GM19023 (cell line): ENCODE measurements at regions not wholly inside any gene's neighbourhood (a gene's known extent, or its start where the extent isn't known, plus 50 kb on each side); places are given as distances from the start of the nearest gene placed in this dataset.
A peak's percentile ranks its signal among the peaks of the same experiment; 100 is the strongest.

Experiments
- ATAC-seq: cut with Tn5 transposase; IDR thresholded peaks from one replicate; pipeline ENCODE4 v1.9.1; 2021; ENCODE audit warnings: mild to moderate bottlenecking, moderate library complexity; ENCODE audit not compliant: unreplicated experiment

DNA sequence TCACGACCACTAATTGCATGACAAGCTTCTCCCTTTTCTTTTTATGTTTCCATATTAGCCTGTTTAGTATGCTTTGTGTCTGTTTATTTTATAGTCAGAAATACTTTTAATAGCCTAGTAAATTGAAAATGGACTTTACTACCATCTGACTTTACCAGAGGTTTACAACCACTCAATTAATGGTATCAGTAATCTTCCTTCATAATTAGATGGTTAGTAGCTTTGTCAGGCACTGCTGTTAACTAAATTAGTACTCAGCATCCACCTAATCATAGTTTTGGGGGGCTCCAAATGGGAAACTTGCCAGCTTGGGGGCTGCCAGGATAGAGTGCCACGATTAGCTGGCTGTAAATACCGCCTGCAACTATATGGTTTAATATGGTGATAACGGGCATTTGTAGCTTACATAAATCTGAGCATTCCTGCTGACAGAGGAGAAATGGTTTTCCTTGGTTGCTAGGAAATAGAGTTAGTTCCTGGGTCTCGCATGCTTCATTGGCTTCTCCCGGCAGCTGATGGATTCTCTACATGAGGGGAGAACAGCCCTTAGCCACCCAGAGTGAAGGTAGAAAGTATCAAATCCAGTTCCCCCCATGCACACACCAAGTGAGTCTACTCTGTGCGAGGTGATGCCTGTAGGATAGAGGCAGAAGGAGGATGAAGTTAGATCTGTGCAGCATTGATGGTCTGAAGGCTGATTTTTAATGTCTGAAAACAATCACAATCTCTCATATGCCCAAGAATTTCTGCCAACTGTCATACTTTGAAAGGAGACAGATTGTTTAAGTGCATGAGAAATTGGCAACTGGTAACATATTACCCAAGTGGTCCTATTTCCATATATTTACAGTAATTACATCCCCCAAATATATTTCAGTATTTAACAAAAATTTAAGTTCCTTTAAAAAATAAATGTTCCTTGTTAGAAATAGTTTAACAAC lies 326.6 kb upstream of the PROK2 start:
- ATAC-seq = no peak

DNA sequence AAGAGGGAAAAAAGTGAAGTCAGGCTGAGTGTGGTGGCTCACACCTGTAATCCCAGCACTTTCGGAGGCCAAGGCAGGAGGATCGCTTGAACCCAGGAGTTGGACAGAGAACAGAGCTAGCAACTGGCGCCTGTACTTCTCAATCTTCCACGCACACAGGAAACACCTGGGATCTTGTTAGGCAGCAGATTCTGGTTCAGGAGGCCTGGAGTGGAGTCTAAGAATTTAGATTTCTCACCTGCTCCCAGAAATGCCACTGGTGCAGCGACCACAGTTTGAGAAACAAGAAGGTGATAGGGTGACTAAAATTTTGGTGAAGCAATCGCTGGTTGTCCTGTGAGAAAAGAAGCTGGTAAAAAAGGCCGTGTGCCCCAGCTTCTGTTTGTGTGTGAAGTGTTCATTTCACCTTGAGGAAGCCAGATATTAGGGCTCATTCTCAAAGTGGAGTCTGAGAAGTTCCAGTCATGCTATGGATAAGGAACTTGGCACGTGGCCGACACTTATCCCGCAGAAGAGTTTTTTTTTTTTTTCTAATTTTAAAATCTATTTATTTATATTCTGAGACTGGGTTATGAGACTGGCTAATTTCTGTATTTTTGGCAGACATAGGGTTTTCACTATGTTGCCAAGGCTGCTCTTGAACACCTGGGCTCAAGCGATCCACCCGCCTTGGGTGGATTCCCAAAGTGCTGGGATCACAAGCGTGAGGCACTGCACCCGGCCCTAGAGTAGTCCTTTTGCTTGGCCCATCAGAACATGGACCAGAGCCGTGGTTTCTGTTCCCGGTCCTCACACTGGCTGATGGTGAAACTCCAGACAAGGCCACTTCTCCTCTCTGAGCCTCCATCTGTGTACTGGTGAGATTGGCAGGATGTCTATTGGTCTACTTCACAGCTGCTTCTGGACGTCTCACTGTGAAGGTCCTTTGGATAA lies 324.6 kb upstream of the PROK2 start:
- no peak for ATAC-seq

DNA sequence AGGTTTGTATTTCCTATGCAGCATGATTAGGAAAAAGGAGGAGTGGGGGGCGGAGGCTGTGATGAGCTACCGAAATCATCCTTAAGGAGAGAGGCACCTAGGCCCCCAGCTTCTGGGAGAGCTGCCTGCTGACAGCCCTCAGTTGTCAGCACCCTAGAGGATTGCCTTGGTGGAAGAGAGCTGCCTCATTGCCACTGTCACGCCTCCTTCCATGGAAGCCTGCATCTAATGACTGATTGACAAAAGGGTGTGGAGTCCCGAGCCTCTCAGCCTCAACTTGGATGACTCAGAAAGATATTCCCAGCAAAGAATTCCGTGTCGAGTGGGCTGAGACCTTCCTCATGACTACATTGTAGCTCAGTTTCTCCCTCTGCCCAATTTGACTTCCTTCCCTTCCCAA lies 320.4 kb upstream of the PROK2 start:
- ATAC-seq = no peak

DNA sequence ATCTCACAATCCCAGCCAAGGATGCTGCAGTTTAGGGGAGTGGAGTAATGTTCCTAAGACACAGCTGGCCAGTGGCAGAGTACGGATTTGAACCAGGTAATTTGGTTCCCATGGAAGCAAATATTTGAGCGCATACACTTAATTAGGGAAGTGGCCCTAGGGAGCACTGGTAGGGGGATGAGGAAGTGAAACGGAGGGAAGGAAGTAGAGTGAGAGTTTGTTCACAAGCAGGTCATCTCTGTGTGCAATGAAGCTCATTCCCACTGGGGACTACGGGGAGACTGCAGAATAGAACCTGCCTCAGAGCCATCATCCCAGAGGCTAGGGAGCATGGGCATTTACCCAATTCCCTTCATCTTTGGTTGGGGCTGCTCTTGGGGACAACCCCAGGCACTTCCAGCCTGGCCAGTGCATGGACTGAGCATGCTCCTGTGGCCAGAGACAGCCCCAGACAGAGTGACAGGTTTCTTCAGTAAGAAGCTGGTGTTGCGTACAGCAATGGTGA lies 317.2 kb upstream of the PROK2 start:
- ATAC-seq = peak; percentile 49

DNA sequence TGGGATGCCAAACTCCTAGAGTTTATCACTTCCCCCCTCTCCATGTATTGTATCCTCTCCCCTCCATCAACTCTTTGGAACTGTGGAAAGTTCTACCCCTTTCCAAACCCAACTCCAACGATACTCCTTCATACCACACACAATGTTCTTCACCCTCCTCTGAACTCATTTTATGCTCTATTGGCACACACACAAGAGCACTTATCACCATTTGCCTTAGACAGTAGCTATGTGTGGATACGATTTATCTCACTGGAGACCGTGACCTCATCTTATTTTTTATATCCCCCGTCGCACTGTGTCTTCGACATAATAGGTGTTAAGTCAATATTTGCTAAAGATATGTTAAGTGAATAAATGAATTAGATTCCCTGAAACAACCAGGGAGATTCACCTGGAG lies 316.5 kb upstream of the PROK2 start:
- ATAC-seq = no peak

DNA sequence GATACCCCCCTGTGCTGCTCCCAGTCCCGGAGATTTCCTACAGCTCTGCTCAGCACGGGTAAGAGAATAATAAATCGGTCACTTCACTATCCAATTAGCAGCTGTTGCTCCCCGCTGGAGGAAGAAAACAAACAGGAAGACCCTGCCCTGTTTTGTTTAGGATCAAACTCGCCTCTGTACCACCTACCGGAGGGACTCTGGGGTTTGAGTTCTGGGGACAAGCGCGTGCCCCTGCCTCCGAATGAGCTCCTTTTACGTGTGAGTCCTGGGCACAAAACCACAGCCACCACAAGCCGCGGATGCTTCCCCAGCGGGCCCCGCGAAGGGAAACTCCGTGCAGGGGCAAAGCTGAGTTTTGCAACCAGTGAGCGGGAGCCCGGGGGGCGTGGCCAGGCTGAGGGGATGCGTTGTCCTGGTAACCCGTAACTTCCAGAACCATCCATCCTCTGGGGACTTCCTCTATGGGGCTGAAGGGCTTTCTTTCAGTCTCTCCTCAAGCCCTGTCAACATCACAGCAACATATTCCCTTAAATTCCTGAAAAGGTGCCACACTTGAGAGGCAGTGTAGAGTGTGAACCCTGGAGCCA lies 315.7 kb upstream of the PROK2 start:
- ATAC-seq = peak; percentile 66

DNA sequence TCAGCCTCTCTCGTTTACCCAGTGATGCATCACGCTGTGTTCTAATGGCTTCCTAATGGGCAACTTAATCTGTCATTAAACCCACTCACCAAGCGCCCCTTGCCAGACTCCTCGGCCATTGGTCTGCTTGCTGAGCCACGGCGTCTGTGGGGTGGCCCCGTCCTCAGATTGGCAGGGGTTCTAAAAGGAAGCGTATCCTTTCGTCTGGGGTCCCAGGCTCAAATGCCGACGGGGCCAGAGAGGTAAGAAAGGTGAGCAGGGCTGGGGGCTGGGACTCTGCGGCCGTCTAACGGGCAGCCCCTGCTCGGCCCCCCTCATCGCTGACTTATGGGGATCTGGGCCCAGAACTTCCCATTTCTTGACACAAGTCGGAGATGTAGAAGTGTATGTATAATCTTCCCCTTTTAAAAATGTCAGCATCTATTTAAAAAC lies 315.1 kb upstream of the PROK2 start:
- ATAC-seq = no peak

DNA sequence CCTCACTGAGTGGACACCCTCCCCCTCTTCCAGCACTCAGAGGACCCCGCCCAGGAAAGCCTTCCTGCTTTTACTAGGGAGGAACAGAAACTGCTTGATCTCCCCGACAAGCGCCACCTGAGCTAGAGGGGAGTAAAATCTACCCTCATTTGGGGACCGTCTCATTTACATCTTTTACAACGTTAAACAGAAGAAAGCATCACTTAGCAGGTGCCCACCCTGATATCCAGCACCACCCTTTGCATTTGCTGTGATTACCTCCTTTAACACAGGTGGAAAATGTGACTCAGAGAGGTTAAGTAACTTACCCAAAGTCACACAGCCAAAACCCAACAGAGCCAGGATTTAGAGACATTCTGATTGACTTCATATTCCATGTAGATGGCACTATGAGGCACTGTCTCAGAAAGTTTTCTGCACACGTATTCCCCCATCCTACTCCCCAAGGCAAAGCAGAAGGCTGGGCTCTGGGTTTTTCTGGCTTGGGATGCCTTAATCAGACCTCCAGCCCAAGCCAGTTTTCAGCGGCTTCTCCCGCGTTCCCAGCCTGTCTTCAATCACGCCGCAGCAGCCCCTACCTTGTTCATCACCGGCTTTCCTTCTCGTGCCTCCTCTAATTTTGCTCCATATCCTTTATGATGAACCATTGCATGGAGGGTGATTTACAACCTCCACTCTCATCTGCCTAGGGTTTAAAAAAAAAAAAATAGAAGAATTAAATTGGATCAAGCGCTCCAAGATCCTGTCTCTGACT lies 314.6 kb upstream of the PROK2 start:
- peak; percentile 27 for ATAC-seq

DNA sequence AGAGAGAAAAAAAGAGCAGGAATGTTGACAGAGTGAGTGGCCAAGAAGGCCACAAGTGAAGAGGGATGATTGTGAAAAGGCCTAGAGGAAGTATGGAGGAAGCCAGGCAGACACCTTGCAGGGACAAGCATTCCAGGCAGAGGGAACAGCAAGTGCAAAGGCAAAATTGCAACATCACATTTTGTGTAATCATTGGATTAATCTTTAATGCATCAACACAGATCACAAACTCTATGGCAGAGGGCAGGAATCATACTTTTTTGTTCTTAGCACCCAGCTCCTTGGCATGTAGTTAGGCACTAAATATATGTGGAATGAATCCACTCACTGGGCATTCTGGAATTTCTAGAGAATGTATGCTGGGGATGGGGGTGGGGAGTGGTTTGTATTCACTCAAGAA lies 312.1 kb upstream of the PROK2 start:
- ATAC-seq = no peak

DNA sequence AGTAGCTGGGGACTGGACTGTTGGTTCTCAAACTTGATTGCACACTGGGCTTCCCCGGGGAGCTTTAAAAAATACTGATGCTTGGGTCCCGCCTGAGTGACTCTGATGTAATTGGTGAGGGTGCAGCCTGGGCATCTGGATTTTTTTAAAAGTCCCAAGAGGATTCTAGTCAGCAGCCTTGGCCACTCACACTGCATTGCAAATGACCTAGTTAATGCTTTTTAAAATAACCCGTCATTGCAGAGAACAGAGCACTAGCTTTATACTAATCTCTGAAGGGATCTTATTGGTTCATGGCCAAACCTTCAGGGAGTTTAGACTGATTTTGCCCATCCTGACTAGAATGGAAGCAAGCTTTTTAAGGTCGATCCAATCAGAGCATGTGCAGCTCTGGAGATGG lies 310.6 kb upstream of the PROK2 start:
- ATAC-seq = no peak

DNA sequence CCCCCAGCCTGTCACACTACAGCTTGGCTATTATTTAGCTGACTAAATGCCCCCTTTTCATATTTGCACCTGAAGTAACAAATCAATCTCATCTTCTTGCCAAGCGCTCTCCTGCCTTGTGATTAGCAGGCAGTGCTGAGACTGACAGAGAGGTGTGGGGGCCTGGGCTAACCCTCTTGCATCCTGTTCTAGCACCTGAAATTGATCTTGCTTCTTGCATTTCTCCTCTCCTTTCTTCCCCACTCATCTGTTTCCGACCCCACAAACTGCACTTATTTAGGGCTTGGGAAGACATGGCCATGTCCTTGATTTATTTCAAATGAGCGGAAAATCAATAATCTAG lies 309.0 kb upstream of the PROK2 start:
- no peak for ATAC-seq

DNA sequence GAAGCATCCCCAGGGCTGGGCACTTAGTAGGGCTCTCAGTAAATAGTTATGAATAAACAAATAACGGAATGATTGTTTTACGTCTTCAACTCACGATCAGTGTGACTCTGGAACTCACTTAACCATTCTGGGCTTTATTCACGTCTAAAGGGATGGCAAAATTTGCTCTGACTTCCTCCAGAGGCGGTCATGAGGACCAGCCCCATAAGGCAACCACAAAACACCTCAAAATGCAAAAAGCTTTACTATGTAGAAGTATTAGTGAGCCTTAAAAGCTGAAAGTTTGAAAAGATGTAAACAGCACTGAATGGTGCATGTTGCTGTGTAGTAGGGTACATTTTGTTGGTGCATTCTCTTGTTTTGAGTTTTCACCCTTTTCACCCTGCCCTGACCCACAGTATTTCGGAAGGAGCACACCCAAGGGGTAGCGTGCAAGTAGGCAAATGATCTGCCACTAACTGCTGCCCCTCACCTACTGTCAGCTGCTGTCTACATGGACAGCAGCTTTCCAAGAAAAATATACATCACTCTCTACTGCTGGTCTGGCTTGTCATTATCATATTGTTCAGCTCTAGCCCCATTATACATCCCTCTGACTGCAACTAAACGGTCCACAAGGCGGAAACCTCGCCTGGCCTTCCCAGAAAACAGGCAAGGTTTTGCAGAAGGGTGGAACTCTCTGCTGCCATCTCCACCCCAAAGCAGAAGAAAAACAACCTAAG lies 308.5 kb upstream of the PROK2 start:
- ATAC-seq = no peak

DNA sequence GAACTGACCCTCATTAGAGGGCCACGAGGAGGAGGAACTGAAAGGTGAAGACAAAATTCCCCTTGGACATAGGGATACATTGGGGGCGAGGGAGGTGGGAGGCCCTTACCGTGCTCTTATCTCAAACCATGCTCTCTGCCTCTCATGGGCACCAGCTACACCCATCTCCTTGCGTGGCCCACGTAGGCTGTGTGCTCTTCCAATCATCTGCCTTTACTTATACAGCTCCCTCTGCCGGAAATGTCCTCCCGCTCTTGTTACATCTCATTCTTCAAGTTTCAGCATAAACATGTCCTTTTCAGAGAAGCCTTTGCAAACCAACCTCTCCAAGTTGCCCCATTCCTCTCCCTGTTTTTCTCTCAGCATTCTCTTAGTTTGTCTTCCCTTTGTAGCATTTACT lies 307.8 kb upstream of the PROK2 start:
- ATAC-seq = no peak

DNA sequence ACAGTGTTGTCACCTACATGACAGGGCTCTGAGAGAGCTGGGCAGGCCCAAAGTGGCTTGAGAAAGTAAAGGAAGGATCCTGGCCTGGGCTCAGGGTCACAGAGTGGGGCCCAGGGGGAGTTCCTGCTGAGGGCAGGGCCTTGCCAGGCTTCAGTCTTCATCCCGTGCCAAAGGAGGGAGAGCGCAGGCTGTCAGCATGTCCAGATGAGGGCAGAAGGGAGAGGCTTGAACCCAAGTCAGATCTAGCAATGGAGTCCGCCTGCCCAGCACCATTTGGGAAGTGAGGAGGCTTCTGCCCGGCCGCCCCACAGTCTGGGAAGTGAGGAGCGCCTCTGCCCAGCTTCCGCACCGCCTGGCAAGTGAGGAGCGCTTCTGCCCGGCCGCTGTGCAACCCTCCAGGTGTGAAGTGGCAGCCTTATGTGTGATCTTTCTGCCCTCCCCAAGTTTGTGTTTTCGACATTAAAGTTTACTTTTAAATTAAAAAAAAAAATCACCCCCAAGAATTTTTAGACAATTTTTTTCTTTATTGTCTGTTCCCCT lies 303.6 kb upstream of the PROK2 start:
- no peak for ATAC-seq

DNA sequence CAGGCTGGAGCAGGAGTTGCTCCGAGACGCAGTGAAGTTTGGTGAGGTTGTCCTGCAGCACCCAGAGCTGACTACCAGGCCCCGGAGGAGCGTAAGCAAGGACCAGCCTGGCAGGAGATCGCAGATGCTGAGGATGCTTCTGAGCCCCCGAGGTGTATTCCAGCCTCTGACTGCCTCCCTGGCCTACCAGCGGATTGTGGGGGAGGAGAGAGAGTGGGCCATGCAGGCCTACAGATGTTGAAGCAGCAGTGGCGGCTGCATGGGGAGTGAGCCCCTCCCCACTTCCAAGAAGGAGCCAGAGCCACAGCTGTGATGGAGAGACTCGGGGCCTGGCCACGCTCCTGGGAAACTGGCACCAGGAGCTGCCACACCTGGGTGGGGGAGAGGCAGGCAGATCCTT lies 302.5 kb upstream of the PROK2 start:
- no peak for ATAC-seq

DNA sequence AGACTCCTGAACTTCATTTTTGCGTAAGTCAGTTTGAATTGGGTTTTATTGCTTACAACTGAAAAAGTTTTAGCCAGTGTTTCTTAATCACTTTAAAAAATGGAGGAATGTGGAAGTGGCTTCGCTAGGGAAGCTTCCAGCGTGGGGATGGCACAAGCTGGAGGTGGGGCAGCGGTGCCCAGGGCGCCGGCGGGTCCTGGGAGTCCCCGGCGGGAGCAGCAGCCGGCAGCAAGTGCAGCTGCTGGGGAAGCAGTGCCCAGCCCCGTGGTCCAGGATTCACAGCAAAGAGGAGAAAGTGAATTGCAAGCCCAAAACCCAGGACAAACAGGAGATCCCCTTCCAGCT lies 301.8 kb upstream of the PROK2 start:
- ATAC-seq = no peak

DNA sequence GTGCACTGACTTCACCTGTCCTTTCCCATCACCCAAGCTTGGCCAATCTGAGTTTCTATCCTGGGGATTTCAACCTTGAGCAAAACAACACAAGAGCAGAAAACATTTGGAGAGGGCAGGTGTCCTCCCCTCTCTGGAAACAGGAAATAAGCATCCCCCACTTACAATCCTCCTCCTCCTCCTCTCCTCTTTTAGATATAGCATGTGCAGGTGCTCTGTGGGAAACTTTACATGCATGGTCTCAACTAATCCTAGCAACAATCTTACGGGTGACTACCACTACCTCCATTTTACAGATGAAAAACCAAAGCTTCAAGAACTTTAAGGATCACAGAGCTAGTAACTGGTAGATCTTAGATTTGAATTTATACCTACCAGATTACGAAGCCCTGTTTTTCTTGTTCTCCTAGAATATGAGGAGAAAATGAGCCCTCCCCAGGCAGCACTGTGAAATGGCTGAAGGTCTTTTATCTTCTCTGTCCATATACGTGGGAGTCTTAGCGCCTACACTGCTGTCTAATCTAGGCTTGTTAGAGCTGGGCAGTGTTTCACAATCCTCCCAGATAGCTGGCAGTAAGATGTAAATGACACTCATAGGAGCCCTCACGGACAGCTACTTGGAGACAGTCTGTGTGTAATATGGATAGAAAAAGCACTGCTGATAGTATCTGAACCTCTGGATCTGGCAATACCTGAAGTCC lies 301.2 kb upstream of the PROK2 start:
- no peak for ATAC-seq

DNA sequence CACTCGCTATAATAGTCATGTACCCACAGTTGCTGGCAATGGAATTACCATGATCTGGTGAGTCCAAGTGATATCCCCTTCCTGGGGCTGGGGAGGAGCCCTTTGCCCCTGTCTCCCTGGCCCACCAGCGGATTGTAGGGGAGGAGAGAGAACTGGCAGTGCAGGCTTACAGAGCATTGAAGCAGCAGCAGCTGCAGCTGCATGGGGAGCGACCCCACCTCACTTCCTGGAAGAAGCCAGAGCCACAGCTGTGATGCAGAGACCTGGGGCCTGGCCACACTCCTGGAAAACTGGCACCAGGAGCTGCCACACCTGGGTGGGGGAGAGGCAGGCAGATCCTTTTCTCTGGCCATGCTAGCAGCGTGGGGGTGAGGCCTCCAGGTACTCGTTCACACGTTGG lies 300.1 kb upstream of the PROK2 start:
- ATAC-seq = no peak

DNA sequence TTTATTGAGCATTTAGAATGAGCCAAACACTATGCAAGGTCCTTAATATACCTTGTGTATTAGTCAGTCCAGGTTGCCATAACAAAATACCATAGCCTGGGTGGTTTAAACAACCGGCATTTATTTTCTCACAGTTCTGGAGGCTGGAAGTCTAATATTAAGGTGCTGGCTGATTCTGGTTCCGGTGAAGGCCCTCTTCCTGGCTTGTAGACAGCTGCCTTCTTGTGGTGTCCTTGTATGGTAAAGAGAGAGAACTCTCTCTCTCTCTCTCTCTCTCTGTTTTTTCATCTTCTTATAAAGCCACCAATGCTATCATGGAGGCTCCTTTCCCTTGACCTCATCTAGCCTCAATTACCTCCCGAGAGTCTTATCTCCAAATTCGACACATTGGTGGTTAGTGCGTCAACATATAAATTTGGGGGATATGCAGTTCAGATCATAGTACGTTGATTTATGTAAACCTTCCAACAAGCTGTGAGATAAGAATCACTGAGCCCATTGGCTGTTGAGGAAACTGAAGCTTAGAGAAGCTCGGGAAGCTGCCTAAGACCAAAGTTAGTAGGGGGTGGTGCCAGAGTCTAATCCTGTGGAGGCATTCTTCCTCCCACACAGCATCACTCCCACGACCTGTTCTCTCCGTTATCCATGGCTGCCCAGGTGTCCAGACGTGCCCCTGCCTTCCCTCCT lies 298.0 kb upstream of the PROK2 start:
- no peak for ATAC-seq
